H1 (cell line): ENCODE measurements at regions not wholly inside any gene's neighbourhood (a gene's known extent, or its start where the extent isn't known, plus 50 kb on each side); places are given as distances from the start of the nearest gene placed in this dataset.

Experiments
- CTCF ChIA-PET: fragments of 300-600 bp; sonication (Branson Sonifier 250); formaldehyde crosslinking; loops from one replicate; lab custom pipeline; 2021; ENCODE audit not compliant: partially characterized antibody; lab: Charles Lee
- POLR2A ChIA-PET: fragments of 300-600 bp; sonication (Branson Sonifier 250); formaldehyde crosslinking; loops from one replicate; lab custom pipeline; 2021; ENCODE audit warnings: inconsistent platforms; ENCODE audit not compliant: partially characterized antibody; lab: Charles Lee
- DNase-seq, 2 experiments: peaks; one replicate each; pipeline versions ENCODE4 v3.0.0 to v3.0.0-alpha.2; 2010 to 2022; ENCODE audit warnings: low spot score in 2 of 2, low read depth in 1 of 2, mixed read lengths in 1 of 2
- FAIRE-seq: peaks from 2 replicates; lab custom pipeline; 2011; peaks lifted over from hg19 to GRCh38; lab: Jason Lieb, UNC
- H2AFZ ChIP-seq: 2 replicates; pipeline ENCODE4 v1.8.1; 2012; ENCODE audit warnings: low read length, inconsistent platforms
- H2AK5ac ChIP-seq: 2 replicates; pipeline ENCODE4 v1.6.1; 2013; ENCODE audit warnings: low read depth, low read length
- H2BK120ac ChIP-seq: replicated peaks from 2 replicates; pipeline ENCODE3; 2013; ENCODE audit warnings: low read depth, low read length, inconsistent platforms
- H2BK12ac ChIP-seq: 2 replicates; pipeline ENCODE4 v1.6.1; 2013; ENCODE audit warnings: low read depth, low read length
- H2BK15ac ChIP-seq: 2 replicates; pipeline ENCODE4 v1.6.1; 2013; ENCODE audit warnings: low read length
- H2BK20ac ChIP-seq: 2 replicates; pipeline ENCODE4 v1.6.1; 2013; ENCODE audit warnings: low read length
- H2BK5ac ChIP-seq: 2 replicates; pipeline ENCODE4 v1.6.1; 2013; ENCODE audit warnings: low read depth, low read length
- H3K14ac ChIP-seq: 2 replicates; pipeline ENCODE4 v1.6.1; 2013; ENCODE audit warnings: inconsistent platforms; ENCODE audit not compliant: insufficient read length
- H3K18ac ChIP-seq: 2 replicates; pipeline ENCODE4 v1.6.1; 2013; ENCODE audit warnings: low read length; ENCODE audit errors: extremely low read depth
- H3K23ac ChIP-seq: 2 replicates; pipeline ENCODE4 v1.6.1; 2013; ENCODE audit warnings: inconsistent platforms; ENCODE audit not compliant: insufficient read length
- H3K23me2 ChIP-seq: 2 replicates; pipeline ENCODE4 v1.6.1; 2013; ENCODE audit warnings: low read depth, low read length
- H3K27ac ChIP-seq: 2 replicates; pipeline ENCODE4 v1.6.1; 2011; ENCODE audit warnings: low read depth, low read length, inconsistent platforms
- H3K27me3 ChIP-seq, 4 experiments: replicated peaks in 1 of 4; 1 replicate in 1 of 4; 2 replicates in 3 of 4; pipeline versions ENCODE4 v1.6.1 to v1.8.1; 2011 to 2013; ENCODE audit warnings: low read length in 3 of 4, mild to moderate bottlenecking in 3 of 4, inconsistent platforms in 2 of 4, mixed read lengths in 2 of 4, moderate library complexity in 1 of 4; ENCODE audit not compliant: control insufficient read depth in 3 of 4, insufficient read depth in 3 of 4; ENCODE audit errors: extremely low read depth in 1 of 4
- H3K36me3 ChIP-seq, 4 experiments: 2 replicates each; pipeline versions ENCODE4 v1.6.1 to v1.8.1; 2011 to 2013; ENCODE audit warnings: mild to moderate bottlenecking in 4 of 4, low read length in 3 of 4, moderate library complexity in 2 of 4, control low read depth in 1 of 4, inconsistent platforms in 1 of 4; ENCODE audit not compliant: insufficient read depth in 4 of 4, control insufficient read depth in 2 of 4
- H3K4ac ChIP-seq: replicated peaks from 2 replicates; pipeline ENCODE3; 2013; ENCODE audit warnings: low read length, low read depth, mixed read lengths, inconsistent platforms; ENCODE audit not compliant: insufficient read length
- H3K4me1 ChIP-seq, 4 experiments: replicated peaks in 1 of 4; 1 replicate in 1 of 4; 2 replicates in 3 of 4; pipeline versions ENCODE4 v1.6.1 to v1.8.1; 2011 to 2013; ENCODE audit warnings: low read length in 3 of 4, inconsistent platforms in 2 of 4, mixed read lengths in 1 of 4; ENCODE audit not compliant: insufficient read depth in 4 of 4, control insufficient read depth in 3 of 4
- H3K4me2 ChIP-seq, 2 experiments: 2 replicates each; pipeline versions ENCODE4 v1.6.1 to v1.8.1; 2011 to 2013; ENCODE audit warnings: low read depth in 2 of 2, low read length in 2 of 2, control low read depth in 1 of 2, inconsistent platforms in 1 of 2, mild to moderate bottlenecking in 1 of 2; ENCODE audit not compliant: insufficient read depth in 1 of 2
- H3K4me3 ChIP-seq, 4 experiments: fragments of 200-600, 300-600 bp in 1 of 4; sonication (generic), shearing (Covaris generic), sonication (Bioruptor Twin) in 1 of 4; 2 replicates each; pipeline versions ENCODE4 v1.5.1 to v1.8.1; 2011 to 2016; ENCODE audit warnings: low read length in 4 of 4, low read depth in 3 of 4, control low read depth in 2 of 4, inconsistent platforms in 2 of 4, mild to moderate bottlenecking in 2 of 4, mixed read lengths in 1 of 4, moderate library complexity in 1 of 4; ENCODE audit not compliant: insufficient read depth in 2 of 4; ENCODE audit errors: extremely low read depth in 1 of 4
- H3K56ac ChIP-seq: replicated peaks from 2 replicates; pipeline ENCODE3; 2013; ENCODE audit warnings: low read depth, mild to moderate bottlenecking, mixed read lengths, low read length, inconsistent platforms; ENCODE audit not compliant: insufficient read length
- H3K79me1 ChIP-seq: 2 replicates; pipeline ENCODE4 v1.6.1; 2013; ENCODE audit warnings: low read depth, low read length, control low read depth
- H3K79me2 ChIP-seq, 2 experiments: 2 replicates each; pipeline versions ENCODE4 v1.6.1 to v1.8.1; 2012 to 2013; ENCODE audit warnings: low read length in 2 of 2, mild to moderate bottlenecking in 2 of 2, inconsistent platforms in 1 of 2; ENCODE audit not compliant: insufficient read depth in 2 of 2, control insufficient read depth in 1 of 2
- H3K9ac ChIP-seq, 4 experiments: replicated peaks in 1 of 4; 1 replicate in 1 of 4; 2 replicates in 3 of 4; pipeline versions ENCODE4 v1.6.1 to v1.8.1; 2011 to 2013; ENCODE audit warnings: low read depth in 3 of 4, low read length in 3 of 4, control low read depth in 2 of 4, mild to moderate bottlenecking in 2 of 4, moderate library complexity in 2 of 4, inconsistent platforms in 1 of 4; ENCODE audit errors: extremely low read depth in 1 of 4
- H3K9me3 ChIP-seq, 2 experiments: 2 replicates each; pipeline versions ENCODE4 v1.6.1 to v1.8.1; 2012 to 2013; ENCODE audit warnings: mild to moderate bottlenecking in 2 of 2, moderate library complexity in 2 of 2, control low read depth in 1 of 2, inconsistent platforms in 1 of 2, low read depth in 1 of 2, low read length in 1 of 2, mixed read lengths in 1 of 2; ENCODE audit not compliant: insufficient read depth in 2 of 2
- H4K20me1 ChIP-seq, 2 experiments: replicated peaks in 1 of 2; 2 replicates each; pipeline versions ENCODE3 to v1.8.1; 2011 to 2013; ENCODE audit warnings: inconsistent platforms in 2 of 2, low read length in 2 of 2, mild to moderate bottlenecking in 1 of 2; ENCODE audit not compliant: insufficient read depth in 2 of 2, control insufficient read depth in 1 of 2
- H4K5ac ChIP-seq: 2 replicates; pipeline ENCODE4 v1.6.1; 2013; ENCODE audit warnings: low read length, low read depth, mixed read lengths, inconsistent platforms; ENCODE audit not compliant: insufficient read length
- H4K8ac ChIP-seq: 2 replicates; pipeline ENCODE4 v1.8.0; 2013; ENCODE audit warnings: mild to moderate bottlenecking, moderate library complexity, low read length, inconsistent platforms; ENCODE audit not compliant: insufficient read depth; ENCODE audit errors: extremely low read depth
- H4K91ac ChIP-seq: replicated peaks from 2 replicates; pipeline ENCODE3; 2013; ENCODE audit warnings: low read length, mixed read lengths, inconsistent platforms; ENCODE audit not compliant: insufficient read length
- CHD1 ChIP-seq: IDR thresholded peaks from 2 replicates; pipeline ENCODE4 v1.6.1; 2012; ENCODE audit warnings: low read depth, low read length, improper control_type of control experiment
- CHD2 ChIP-seq: IDR thresholded peaks from 2 replicates; pipeline ENCODE4 v1.6.1; 2012; ENCODE audit warnings: low read length, improper control_type of control experiment
- EZH2 ChIP-seq: fragments of 200-600 bp; sonication (generic); IDR thresholded peaks from 2 replicates; pipeline ENCODE4 v1.7.1; 2012; ENCODE audit warnings: low read depth, mild to moderate bottlenecking, moderate library complexity, low read length, inconsistent platforms; ENCODE audit not compliant: severe bottlenecking
- FOSL1 ChIP-seq: IDR thresholded peaks from 2 replicates; pipeline ENCODE4 v1.6.1; 2011; ENCODE audit warnings: mild to moderate bottlenecking, low read depth, low read length, moderate library complexity; ENCODE audit not compliant: insufficient read depth
- KDM5A ChIP-seq: fragments of 200-600 bp; IDR thresholded peaks from 2 replicates; pipeline ENCODE4 v1.7.1; 2012; ENCODE audit warnings: mild to moderate bottlenecking, low read length, inconsistent platforms, mixed read lengths
- POLR2AphosphoS5 ChIP-seq: IDR thresholded peaks from 2 replicates; pipeline ENCODE4 v1.6.1; 2011; ENCODE audit warnings: low read depth, low read length
- RBBP5 ChIP-seq: IDR thresholded peaks from 2 replicates; pipeline ENCODE4 v1.7.1; 2012; ENCODE audit warnings: low read depth, mild to moderate bottlenecking, inconsistent platforms, low read length, moderate library complexity, borderline replicate concordance
- SAP30 ChIP-seq: fragments of 300-600 bp; sonication (generic); IDR thresholded peaks from 2 replicates; pipeline ENCODE4 v1.7.1; 2012; ENCODE audit warnings: low read length, moderate library complexity, mild to moderate bottlenecking, inconsistent platforms; ENCODE audit not compliant: insufficient read depth, insufficient replicate concordance
- SIN3A ChIP-seq, 2 experiments: IDR thresholded peaks in 1 of 2; conservative IDR thresholded peaks in 1 of 2; 2 replicates each; pipeline ENCODE4 v1.6.1; 2011 to 2012; ENCODE audit warnings: low read length in 2 of 2, improper control_type of control experiment in 1 of 2, low read depth in 1 of 2, mild to moderate bottlenecking in 1 of 2
- TAF1 ChIP-seq: IDR thresholded peaks from 2 replicates; pipeline ENCODE4 v1.6.1; 2011; ENCODE audit warnings: mild to moderate bottlenecking, low read depth, low read length
- TBP ChIP-seq: IDR thresholded peaks from 2 replicates; pipeline ENCODE4 v1.6.1; 2011; ENCODE audit warnings: low read depth, low read length, improper control_type of control experiment
- ZNF274 ChIP-seq: IDR thresholded peaks from 2 replicates; pipeline ENCODE4 v1.7.0; 2012; ENCODE audit warnings: low read length, borderline replicate concordance; ENCODE audit errors: extremely low read depth
- WGBS, 2 experiments: shearing (Covaris generic) in 1 of 2; methylation state at CpG; one replicate each; pipeline versions ENCODE4 v1.1.6 to v1.1.7; 2013 to 2015; ENCODE audit warnings: low lambda C conversion rate in 2 of 2, mixed read lengths in 2 of 2, inconsistent platforms in 1 of 2, low coverage in 1 of 2, missing lambda C conversion rate in 1 of 2; ENCODE audit not compliant: insufficient replicate concordance in 2 of 2, insufficient coverage in 1 of 2, insufficient read length in 1 of 2; ENCODE audit errors: extremely low coverage in 1 of 2, missing lambda C conversion rate in 1 of 2; 5-methylcytosine and 5-hydroxymethylcytosine counted together

- no peak overlapping the region for H3K4me3 ChIP-seq
- no peak overlapping the region for H2BK12ac ChIP-seq
- H3K27ac ChIP-seq, result no peak overlapping the region
- no peaks in the 10 kb centered on the region for H3K27me3 ChIP-seq
- DNase-seq (no peak), FAIRE-seq (no peak)
- no peak overlapping the region for H2BK5ac ChIP-seq
- H3K79me2 ChIP-seq, result no peaks in the 10 kb centered on the region
- no peak overlapping the region for H4K5ac ChIP-seq
- H3K23me2 ChIP-seq, result no peaks in the 10 kb centered on the region
- H3K79me1 ChIP-seq, result no peaks in the 10 kb centered on the region
- CTCF ChIA-PET, result no interaction called here
- H2BK20ac ChIP-seq, result no peak overlapping the region
- no peak overlapping the region for H2BK120ac ChIP-seq
- H3K9me3 ChIP-seq, result peaks cover 2 to 4% of the 10 kb centered on the region in 2 experiments; a peak in 2 of 4 replicates
- no peak overlapping the region for H3K18ac ChIP-seq
- POLR2A ChIA-PET, result no interaction called here
- 93% methylated on average over 39 of the region's 43 CpGs; no CpG with 5 or more reads in 1 of the 2 experiments for WGBS, 2 experiments
- no peak overlapping the region for H2AK5ac ChIP-seq
- no peak overlapping the region for H3K4me2 ChIP-seq
- no peak overlapping the region for H4K91ac ChIP-seq
- no peak overlapping the region for H3K9ac ChIP-seq
- H3K4me1 ChIP-seq, result no peaks in the 10 kb centered on the region; a peak in 1 of 7 replicates
- no peak overlapping the region; the same call in 1 of the 2 replicates for H4K8ac ChIP-seq
- H4K20me1 ChIP-seq, result no peaks in the 10 kb centered on the region
- no peak overlapping the region for H3K14ac ChIP-seq
- no peaks in the 10 kb centered on the region; a peak in 2 of 8 replicates for H3K36me3 ChIP-seq
- H3K4ac ChIP-seq, result no peak overlapping the region
- no peak overlapping the region for H3K56ac ChIP-seq
- no peak overlapping the region for H2BK15ac ChIP-seq
- H2AFZ ChIP-seq, result no peak overlapping the region
- H3K23ac ChIP-seq, result no peak overlapping the region
- no peak for TF ChIP-seq SIN3A (conservative IDR thresholded peaks at IDR 0.05 in 1 of 2, IDR thresholded peaks at IDR 0.05 in 1 of 2; ENCODE audit: low read depth in 1 of 2, low read length in 2 of 2)
- TF ChIP-seq CHD1, result no peak
- TF ChIP-seq TBP, result no peak
- no peak for TF ChIP-seq FOSL1
- no peak for TF ChIP-seq KDM5A
- TF ChIP-seq POLR2AphosphoS5, result no peak
- no peak for TF ChIP-seq ZNF274
- TF ChIP-seq TAF1, result no peak
- no peak for TF ChIP-seq SAP30
- no peak for TF ChIP-seq RBBP5
- no peak for TF ChIP-seq CHD2
- no peak for TF ChIP-seq EZH2
Observed at GRCh38 chr17:83024218-83024971, 55.0 kb upstream of the METRNL start.
